Fibroblast of lung (primary cell): ENCODE measurements at regions not wholly inside any gene's neighbourhood (a gene's known extent, or its start where the extent isn't known, plus 50 kb on each side); places are given as distances from the start of the nearest gene placed in this dataset.
"Not testable (repeated sequence)": the region's sequence is repeated elsewhere in the genome, so short reads cannot be mapped to it uniquely, and the experiment has no call there.

ENCODE experiments used
- CTCF ChIP-seq, 2 donors: IDR thresholded peaks in 1 of 2; conservative IDR thresholded peaks in 1 of 2; 1 replicate in 1 of 2; 2 replicates in 1 of 2; pipeline ENCODE4 v1.5.1; 2011 to 2012; ENCODE audit warnings: low read length in 2 of 2, control low read depth in 1 of 2, inconsistent platforms in 1 of 2, low read depth in 1 of 2, mild to moderate bottlenecking in 1 of 2
- EZH2 ChIP-seq: IDR thresholded peaks from 2 replicates; pipeline ENCODE4 v1.5.1; 2012; ENCODE audit warnings: low read length, control low read depth, mild to moderate bottlenecking; ENCODE audit errors: missing control alignments

- TF ChIP-seq CTCF (conservative IDR thresholded peaks at IDR 0.05 in 1 of 2, IDR thresholded peaks at IDR 0.05 in 1 of 2; ENCODE audit: low read depth in 1 of 2, low read length in 2 of 2); EZH2: not testable (repeated sequence)
Measured at GRCh38 chr9:108026718-108027117, 537.1 kb upstream of the KLF4 start.
